COLO829 (cell line): ENCODE measurements at regions not wholly inside any gene's neighbourhood (a gene's known extent, or its start where the extent isn't known, plus 50 kb on each side); places are given as distances from the start of the nearest gene placed in this dataset.

Experiments used
- DNase-seq: peaks from one replicate; pipeline ENCODE4 v3.0.0; 2012; ENCODE audit warnings: low spot score

- DNase-seq = peak; percentile 82
Observed at GRCh38 chr5:174159327-174160114, 114.0 kb downstream of the NSG2 start.

GRCh38 chr5:174165406-174165805 lies 119.9 kb downstream of the NSG2 start:
- no peak for DNase-seq

- DNase-seq = no peak
Observed at GRCh38 chr5:174166231-174167079, 120.9 kb downstream of the NSG2 start.

- DNase-seq = no peak
Observed at GRCh38 chr5:174167080-174167910, 121.8 kb downstream of the NSG2 start.

GRCh38 chr5:174172152-174172551 lies 126.6 kb downstream of the NSG2 start:
- no peak for DNase-seq

- no peak for DNase-seq
Observed at GRCh38 chr5:174172566-174172965, 127.1 kb downstream of the NSG2 start.

- DNase-seq = no peak
Observed at GRCh38 chr5:174173766-174174165, 128.3 kb downstream of the NSG2 start.

- DNase-seq = peak; percentile 13
Observed at GRCh38 chr5:174175716-174176268, 130.3 kb downstream of the NSG2 start.

GRCh38 chr5:174176511-174176910 lies 131.0 kb downstream of the NSG2 start:
- DNase-seq = no peak

GRCh38 chr5:174177531-174177930 lies 132.0 kb downstream of the NSG2 start:
- DNase-seq = no peak

GRCh38 chr5:174177976-174178605 lies 132.6 kb downstream of the NSG2 start:
- DNase-seq = no peak

- no peak for DNase-seq
Observed at GRCh38 chr5:174180639-174181038, 135.1 kb downstream of the NSG2 start.

- DNase-seq = no peak
Observed at GRCh38 chr5:174182111-174182510, 136.6 kb downstream of the NSG2 start.

- DNase-seq = no peak
Observed at GRCh38 chr5:174183701-174184100, 138.2 kb downstream of the NSG2 start.

GRCh38 chr5:174185506-174185905 lies 140.0 kb downstream of the NSG2 start:
- DNase-seq = no peak

GRCh38 chr5:174186096-174186695 lies 140.7 kb downstream of the NSG2 start:
- DNase-seq = no peak

- no peak for DNase-seq
Observed at GRCh38 chr5:174187001-174187400, 141.5 kb downstream of the NSG2 start.

- DNase-seq = no peak
Observed at GRCh38 chr5:174187481-174187880, 142.0 kb downstream of the NSG2 start.

- no peak for DNase-seq
Observed at GRCh38 chr5:174188295-174188694, 142.8 kb downstream of the NSG2 start.

GRCh38 chr5:174189654-174190541 lies 144.4 kb downstream of the NSG2 start:
- no peak for DNase-seq
